ENCODE measurements at regions not wholly inside any gene's neighbourhood (a gene's known extent, or its start where the extent isn't known, plus 50 kb on each side); places are given as distances from the start of the nearest gene placed in this dataset.
A peak's percentile ranks its signal among the peaks of the same experiment; 100 is the strongest.

- Histone ChIP-seq H3K36me3 (replicated peaks; ENCODE audit: insufficient read depth, low read depth) (no peaks in the 10 kb centered on the region), H3K9me2 (replicated peaks; ENCODE audit: insufficient read depth) (no peaks in the 10 kb centered on the region), H2AFZ (no peak overlapping the region), H3K79me2 (no peaks in the 10 kb centered on the region), H3K4me2 (no peak overlapping the region), H3K4me1 (ENCODE audit: insufficient read depth) (no peaks in the 10 kb centered on the region), H3K27me3 (no peaks in the 10 kb centered on the region), H4K20me1 (ENCODE audit: insufficient read depth, poor library complexity, severe bottlenecking) (no peaks in the 10 kb centered on the region), H3K27ac (no peak overlapping the region), H3K4me3 (no peak overlapping the region), H3K9me3 (ENCODE audit: low read depth) (no peaks in the 10 kb centered on the region)
- 83% methylated on average over 27 of the region's 28 CpGs for WGBS (ENCODE audit: low lambda C conversion rate, missing lambda C conversion rate)
- DNase-seq (ENCODE audit: low spot score), result no peak
- TF ChIP-seq EZH2phosphoT487 (IDR thresholded peaks at IDR 0.05; ENCODE audit: low read depth, severe bottlenecking, unreplicated experiment) (no peak), EZH2 (IDR thresholded peaks at IDR 0.05; ENCODE audit: borderline replicate concordance) (no peak), CTCF (IDR thresholded peaks at IDR 0.05; ENCODE audit: poor library complexity) (no peak)
These were observed 102.8 kb downstream of the IRX5 start for GRCh38 chr16:55033225-55034156.

DNA sequence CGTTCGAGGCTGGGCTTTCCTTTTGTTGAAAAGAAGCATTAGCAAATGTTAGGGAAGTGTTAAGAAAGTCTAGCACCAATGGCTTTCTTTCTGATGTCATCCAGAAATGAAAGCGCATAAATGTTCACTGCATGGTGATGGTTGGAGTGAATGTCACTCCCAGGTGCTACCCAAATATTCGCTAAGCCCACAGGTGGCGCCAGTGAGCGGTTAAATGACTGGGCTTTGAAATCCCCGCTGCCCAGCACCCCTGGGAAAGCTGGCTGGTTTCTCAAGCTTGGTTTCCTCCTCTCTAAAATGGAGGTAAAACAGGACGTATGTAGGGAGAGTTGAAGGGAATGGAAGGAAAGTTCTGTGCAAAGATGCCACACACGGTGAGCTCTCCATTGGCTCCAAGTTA is 104.4 kb downstream of the IRX5 start:
- no peaks in the 10 kb centered on the region for H3K79me2 ChIP-seq
- no peak overlapping the region for H3K4me2 ChIP-seq
- H2AFZ ChIP-seq, result no peak overlapping the region
- H4K20me1 ChIP-seq (ENCODE audit: insufficient read depth, poor library complexity, severe bottlenecking), result no peaks in the 10 kb centered on the region
- peak; percentile 61 for DNase-seq (ENCODE audit: low spot score)
- no peak overlapping the region for H3K27ac ChIP-seq
- no peaks in the 10 kb centered on the region for H3K36me3 ChIP-seq (replicated peaks; ENCODE audit: insufficient read depth, low read depth)
- no peaks in the 10 kb centered on the region for H3K9me3 ChIP-seq (ENCODE audit: low read depth)
- no peaks in the 10 kb centered on the region for H3K4me1 ChIP-seq (ENCODE audit: insufficient read depth)
- no peaks in the 10 kb centered on the region for H3K27me3 ChIP-seq
- H3K4me3 ChIP-seq, result no peak overlapping the region
- TF ChIP-seq CTCF (IDR thresholded peaks at IDR 0.05; ENCODE audit: poor library complexity), result peak; percentile 49
- TF ChIP-seq EZH2 (IDR thresholded peaks at IDR 0.05; ENCODE audit: borderline replicate concordance), result no peak
- no peaks in the 10 kb centered on the region for H3K9me2 ChIP-seq (replicated peaks; ENCODE audit: insufficient read depth)
- WGBS (ENCODE audit: low lambda C conversion rate, missing lambda C conversion rate), result 37% methylated on average over 9 of the region's 9 CpGs

GRCh38 chr16:55035956-55036355 is 105.3 kb downstream of the IRX5 start:
- H3K9me3 ChIP-seq (ENCODE audit: low read depth), result no peaks in the 10 kb centered on the region
- no peak overlapping the region for H2AFZ ChIP-seq
- H3K27ac ChIP-seq, result no peak overlapping the region
- H4K20me1 ChIP-seq (ENCODE audit: insufficient read depth, poor library complexity, severe bottlenecking), result no peaks in the 10 kb centered on the region
- H3K4me3 ChIP-seq, result no peak overlapping the region
- no peaks in the 10 kb centered on the region for H3K9me2 ChIP-seq (replicated peaks; ENCODE audit: insufficient read depth)
- no peaks in the 10 kb centered on the region for H3K4me1 ChIP-seq (ENCODE audit: insufficient read depth)
- no peak for TF ChIP-seq EZH2phosphoT487 (IDR thresholded peaks at IDR 0.05; ENCODE audit: low read depth, severe bottlenecking, unreplicated experiment)
- TF ChIP-seq EZH2 (IDR thresholded peaks at IDR 0.05; ENCODE audit: borderline replicate concordance), result no peak
- no peak for TF ChIP-seq CTCF (IDR thresholded peaks at IDR 0.05; ENCODE audit: poor library complexity)
- H3K4me2 ChIP-seq, result no peak overlapping the region
- no peaks in the 10 kb centered on the region for H3K36me3 ChIP-seq (replicated peaks; ENCODE audit: insufficient read depth, low read depth)
- no peak for DNase-seq (ENCODE audit: low spot score)
- H3K27me3 ChIP-seq, result no peaks in the 10 kb centered on the region
- H3K79me2 ChIP-seq, result no peaks in the 10 kb centered on the region
- 83% methylated on average over 4 of the region's 4 CpGs for WGBS (ENCODE audit: low lambda C conversion rate, missing lambda C conversion rate)
